ENCODE measurements at regions not wholly inside any gene's neighbourhood (a gene's known extent, or its start where the extent isn't known, plus 50 kb on each side); places are given as distances from the start of the nearest gene placed in this dataset.

GRCh38 chrX:42952621-42953020 is 174.7 kb upstream of the PPP1R2C start:
- H3K9me3 ChIP-seq (ENCODE audit: insufficient read depth in 2 of 2, low read depth in 1 of 2, low read length in 1 of 2): no peaks in the 10 kb centered on the region
- H3K27me3 ChIP-seq (replicated peaks in 1 of 4; ENCODE audit: control insufficient read depth in 3 of 4, extremely low read depth in 1 of 4, insufficient read depth in 3 of 4, low read length in 3 of 4): no peaks in the 10 kb centered on the region
- H3K4me1 ChIP-seq (replicated peaks in 1 of 4; ENCODE audit: control insufficient read depth in 3 of 4, insufficient read depth in 4 of 4, low read length in 3 of 4): no peaks in the 10 kb centered on the region
- no peaks in the 10 kb centered on the region for H3K79me1 ChIP-seq (ENCODE audit: low read depth, low read length)
- no peak overlapping the region for H2BK120ac ChIP-seq (replicated peaks; ENCODE audit: low read depth, low read length)
- H4K91ac ChIP-seq (replicated peaks; ENCODE audit: insufficient read length, low read length): no peak overlapping the region
- no peak overlapping the region for H2BK15ac ChIP-seq (ENCODE audit: low read length)
- DNase-seq (ENCODE audit: low read depth in 1 of 2, low spot score in 2 of 2) (no peak), FAIRE-seq (no peak)
- H3K36me3 ChIP-seq (ENCODE audit: control insufficient read depth in 2 of 4, insufficient read depth in 4 of 4, low read length in 3 of 4): no peaks in the 10 kb centered on the region
- no peak overlapping the region for H2AFZ ChIP-seq (ENCODE audit: low read length)
- H4K8ac ChIP-seq (ENCODE audit: extremely low read depth, insufficient read depth, low read length): no peak overlapping the region
- no peak overlapping the region for H3K18ac ChIP-seq (ENCODE audit: extremely low read depth, low read length)
- no peak overlapping the region for H3K27ac ChIP-seq (ENCODE audit: low read depth, low read length)
- H4K5ac ChIP-seq (ENCODE audit: insufficient read length, low read depth, low read length): no peak overlapping the region
- no peaks in the 10 kb centered on the region for H3K79me2 ChIP-seq (ENCODE audit: control insufficient read depth in 1 of 2, insufficient read depth in 2 of 2, low read length in 2 of 2)
- no peak overlapping the region for H3K56ac ChIP-seq (replicated peaks; ENCODE audit: insufficient read length, low read depth, low read length)
- CTCF ChIA-PET (ENCODE audit: partially characterized antibody): no interaction called here
- no peak overlapping the region for H2BK12ac ChIP-seq (ENCODE audit: low read depth, low read length)
- H3K23me2 ChIP-seq (ENCODE audit: low read depth, low read length): no peaks in the 10 kb centered on the region
- no peak overlapping the region for H2AK5ac ChIP-seq (ENCODE audit: low read depth, low read length)
- H4K20me1 ChIP-seq (replicated peaks in 1 of 2; ENCODE audit: control insufficient read depth in 1 of 2, insufficient read depth in 2 of 2, low read length in 2 of 2): no peaks in the 10 kb centered on the region
- H3K23ac ChIP-seq (ENCODE audit: insufficient read length): no peak overlapping the region
- H2BK5ac ChIP-seq (ENCODE audit: low read depth, low read length): no peak overlapping the region
- no peak overlapping the region for H2BK20ac ChIP-seq (ENCODE audit: low read length)
- no peak overlapping the region for H3K4me2 ChIP-seq (ENCODE audit: insufficient read depth in 1 of 2, low read depth in 2 of 2, low read length in 2 of 2)
- no peak overlapping the region for H3K4ac ChIP-seq (replicated peaks; ENCODE audit: insufficient read length, low read depth, low read length)
- no peak overlapping the region for H3K9ac ChIP-seq (replicated peaks in 1 of 4; ENCODE audit: extremely low read depth in 1 of 4, low read depth in 3 of 4, low read length in 3 of 4)
- TF ChIP-seq JUN (IDR thresholded peaks at IDR 0.05; ENCODE audit: low read depth, low read length): no peak
- no peak for TF ChIP-seq CHD1 (IDR thresholded peaks at IDR 0.05; ENCODE audit: low read depth, low read length)
- TF ChIP-seq CBX5 (IDR thresholded peaks at IDR 0.05; ENCODE audit: low read depth, low read length): no peak
- TF ChIP-seq EZH2 (IDR thresholded peaks at IDR 0.05; ENCODE audit: low read depth, low read length, severe bottlenecking): no peak
- no peak for TF ChIP-seq TBP (IDR thresholded peaks at IDR 0.05; ENCODE audit: low read depth, low read length)
- TF ChIP-seq YY1 (IDR thresholded peaks at IDR 0.05; ENCODE audit: low read depth, low read length): no peak
- TF ChIP-seq NANOG (IDR thresholded peaks at IDR 0.05; ENCODE audit: insufficient read depth, low read depth, low read length, poor library complexity, severe bottlenecking): no peak
- no peak for TF ChIP-seq MAX (IDR thresholded peaks at IDR 0.05)
- no peak for TF ChIP-seq SP2 (IDR thresholded peaks at IDR 0.05; ENCODE audit: low read length)
- no peak for TF ChIP-seq POU5F1 (IDR thresholded peaks at IDR 0.05; ENCODE audit: low read depth, low read length)
- H3K4me3 ChIP-seq (ENCODE audit: extremely low read depth in 1 of 4, insufficient read depth in 2 of 4, low read depth in 3 of 4, low read length in 4 of 4): no peak overlapping the region
- POLR2A ChIA-PET (ENCODE audit: partially characterized antibody): no interaction called here
- no peak overlapping the region for H3K14ac ChIP-seq (ENCODE audit: insufficient read length)
